LoVo (cell line): ENCODE measurements at regions not wholly inside any gene's neighbourhood (a gene's known extent, or its start where the extent isn't known, plus 50 kb on each side); places are given as distances from the start of the nearest gene placed in this dataset.

Source experiments
- DNase-seq: peaks from one replicate; pipeline ENCODE4 v3.0.0-alpha.2; 2016; ENCODE audit warnings: low spot score

DNA sequence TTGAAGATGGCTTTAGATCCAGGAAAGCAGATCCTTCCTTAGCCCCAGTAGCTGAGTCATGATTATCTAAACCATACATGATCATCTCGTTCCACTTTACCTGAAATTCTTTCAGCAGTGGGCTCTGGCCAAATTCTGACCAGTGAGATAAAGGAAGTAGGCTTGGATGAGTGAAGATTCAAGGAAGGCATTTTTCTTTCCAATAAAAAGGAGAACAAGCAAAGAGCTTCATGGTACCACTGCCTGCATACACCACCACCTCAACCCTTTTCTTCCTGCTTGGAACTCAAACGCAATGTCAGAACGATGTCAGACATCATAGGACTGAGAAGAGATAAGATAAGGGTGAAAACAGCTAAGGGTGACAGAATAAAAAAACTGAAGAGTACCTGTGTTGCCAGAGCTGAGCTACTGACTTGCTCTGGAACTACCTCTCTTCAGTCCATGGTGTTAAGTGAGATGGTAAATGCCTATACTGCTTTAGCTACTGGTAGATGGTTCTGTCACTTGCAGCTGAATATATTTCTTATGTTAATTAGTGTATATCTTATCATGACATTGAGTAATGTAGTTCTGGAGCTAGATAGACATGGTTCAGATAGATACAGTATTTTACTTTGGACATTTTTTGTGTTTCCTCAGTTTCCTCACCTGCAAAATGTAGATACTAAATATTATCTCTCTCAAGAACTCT, 58.7 kb upstream of the ACVR1 start:
- no peak for DNase-seq

DNA sequence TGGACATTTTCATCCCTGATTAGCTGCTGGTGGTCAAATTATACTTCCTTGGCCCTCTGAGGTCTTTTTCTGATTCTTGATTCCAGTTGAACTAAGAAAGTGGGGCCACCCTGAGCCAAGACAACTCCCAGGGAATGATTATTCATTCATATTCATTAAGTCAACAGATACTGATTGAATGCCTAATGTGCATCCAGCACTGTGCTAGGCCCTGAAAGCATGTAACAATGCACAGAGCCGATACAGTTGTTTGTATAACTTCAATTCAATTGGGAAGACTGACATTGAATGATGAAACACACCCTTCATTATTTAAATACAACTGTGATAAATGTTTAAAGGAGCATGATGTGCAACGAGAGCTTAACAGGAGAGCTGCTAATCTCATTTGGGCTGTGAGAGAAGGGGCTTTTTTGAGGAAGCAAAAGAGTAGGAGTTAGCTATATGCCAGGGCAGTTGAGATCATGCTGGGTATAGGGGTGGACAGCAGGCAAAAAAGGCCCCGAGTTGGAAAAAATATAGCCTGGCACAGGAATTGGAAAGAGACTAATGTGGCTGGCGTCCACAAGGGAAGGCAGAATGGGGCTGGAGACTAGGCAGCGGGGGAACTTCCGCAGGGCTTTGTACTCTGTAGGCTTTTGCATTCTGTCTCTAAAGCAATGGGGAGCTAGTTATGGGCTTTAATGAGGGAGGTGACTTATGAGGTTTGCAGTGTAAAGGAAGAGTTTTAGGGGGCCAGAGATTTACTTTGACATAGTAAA, 57.2 kb upstream of the ACVR1 start:
- DNase-seq = no peak

DNA sequence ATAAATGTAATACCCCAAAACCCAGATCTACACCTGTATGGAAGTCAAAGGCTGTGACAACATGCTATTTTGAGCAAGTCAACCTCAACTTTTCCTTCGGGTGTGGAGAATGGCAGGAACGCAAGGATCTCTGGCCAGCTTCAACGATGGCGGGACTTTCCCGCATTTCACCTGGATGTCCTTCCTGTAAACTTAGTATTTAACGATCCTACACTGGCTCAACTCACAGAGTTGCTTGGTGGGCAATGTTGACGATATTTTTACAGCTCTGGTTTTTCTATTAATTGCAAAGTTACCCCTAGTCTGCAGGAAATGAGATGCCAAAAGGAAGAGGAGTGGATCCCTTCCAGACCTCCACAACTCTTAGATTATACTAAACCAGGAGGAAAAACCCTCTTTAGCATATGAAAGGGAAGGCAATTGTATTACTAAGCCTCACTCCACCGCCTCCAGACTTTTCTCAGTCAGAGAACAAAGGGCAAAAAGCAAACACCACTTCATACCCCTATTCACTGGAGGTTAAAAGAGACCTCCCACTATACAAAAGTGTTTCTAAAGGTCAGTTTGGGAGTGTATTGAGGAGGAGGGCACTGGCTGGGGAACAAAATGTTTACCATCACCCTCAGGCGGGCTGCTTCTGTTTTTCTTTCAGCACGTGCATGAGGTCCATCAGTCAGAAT, 56.5 kb upstream of the ACVR1 start:
- DNase-seq = no peak

DNA sequence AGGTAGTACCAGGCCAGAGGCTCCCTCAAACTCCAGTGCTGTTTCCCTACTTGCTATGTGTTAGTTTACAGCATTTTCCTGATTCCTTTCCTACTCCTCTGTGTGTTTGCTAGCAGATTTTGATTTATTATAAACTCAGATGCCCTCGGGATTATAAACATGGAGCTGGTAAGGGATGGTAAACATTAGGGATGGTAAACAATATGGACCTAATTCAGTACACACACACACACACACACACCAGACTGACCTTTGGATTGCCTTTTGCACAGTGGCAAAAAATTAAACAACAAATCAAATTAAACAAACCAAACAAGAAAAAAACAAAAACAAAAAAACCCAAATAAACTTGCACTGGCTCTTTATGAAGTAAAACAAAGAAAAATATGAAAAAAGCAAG, 55.4 kb upstream of the ACVR1 start:
- no peak for DNase-seq

DNA sequence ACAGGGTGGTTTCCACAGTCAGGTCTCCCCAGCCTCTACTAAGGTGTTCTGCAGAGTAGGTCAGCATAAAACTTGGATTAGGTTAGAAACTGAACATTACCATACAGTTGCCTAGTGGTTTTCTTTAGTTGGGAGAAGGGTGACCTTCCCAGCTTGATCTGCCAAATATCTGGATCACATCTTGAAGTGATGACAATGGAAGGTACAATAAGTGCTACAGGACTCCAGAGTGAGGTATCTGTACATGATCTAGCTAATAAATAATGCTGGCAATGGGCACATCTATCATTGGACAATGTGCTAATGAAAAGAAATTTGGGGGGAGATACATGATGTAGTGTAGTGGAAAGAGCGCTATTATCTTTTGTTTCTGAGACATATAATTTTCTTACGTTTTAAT, 54.6 kb upstream of the ACVR1 start:
- DNase-seq = no peak

DNA sequence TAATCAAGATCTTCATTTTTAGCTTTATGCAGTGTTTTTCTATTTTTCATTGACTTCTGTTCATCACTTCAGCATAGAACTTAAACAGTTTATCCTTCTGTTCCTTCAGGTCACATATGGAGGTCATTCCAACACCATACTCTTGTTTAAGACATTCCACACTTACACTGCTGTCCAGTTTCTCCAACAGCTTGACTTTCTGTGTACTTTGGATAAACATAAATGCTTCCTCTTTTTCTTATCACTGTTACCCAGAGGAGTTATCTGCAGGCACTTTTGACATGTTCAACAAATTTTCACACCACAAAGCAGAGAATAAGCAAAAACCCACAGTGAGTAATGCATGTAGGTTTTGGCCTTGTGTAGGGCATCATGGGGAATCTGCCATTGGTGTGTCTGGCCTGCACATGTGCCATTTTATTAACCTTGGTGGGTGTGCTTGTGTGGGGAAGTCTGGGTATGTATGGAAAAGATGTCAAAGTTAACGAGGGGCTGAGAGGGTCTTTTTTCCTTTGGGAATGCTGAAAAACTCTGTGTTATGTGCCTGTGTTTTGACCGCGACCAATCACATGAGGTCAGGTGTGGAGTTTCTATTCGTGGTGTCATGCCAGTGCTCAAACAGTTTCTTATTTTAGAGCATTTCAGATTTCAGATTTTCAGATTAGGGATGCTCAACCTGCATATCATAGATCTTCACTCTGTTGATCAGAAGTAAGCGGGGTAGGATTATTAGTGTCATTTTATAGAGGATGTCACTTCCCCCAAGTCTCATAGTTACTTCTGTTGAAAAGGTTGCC, 53.9 kb upstream of the ACVR1 start:
- DNase-seq = no peak

DNA sequence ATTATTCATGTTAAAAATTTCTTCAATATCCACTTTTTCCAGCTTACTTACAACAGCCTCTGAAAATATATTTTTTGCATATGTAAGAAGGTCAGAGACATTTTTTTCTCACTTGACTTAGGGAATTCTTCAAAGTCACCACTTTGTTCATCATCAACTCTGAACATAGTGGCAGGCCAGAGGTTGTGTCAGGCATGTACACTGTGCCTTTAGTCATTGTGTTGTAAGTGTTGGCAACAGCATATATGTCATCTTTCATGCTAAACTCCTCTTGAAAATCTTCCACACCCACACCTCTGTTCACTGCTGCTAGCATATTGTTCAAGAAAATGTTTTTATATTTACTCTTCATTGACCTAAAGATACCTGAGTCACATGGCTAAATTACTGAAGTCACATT, 52.2 kb upstream of the ACVR1 start:
- DNase-seq = no peak

DNA sequence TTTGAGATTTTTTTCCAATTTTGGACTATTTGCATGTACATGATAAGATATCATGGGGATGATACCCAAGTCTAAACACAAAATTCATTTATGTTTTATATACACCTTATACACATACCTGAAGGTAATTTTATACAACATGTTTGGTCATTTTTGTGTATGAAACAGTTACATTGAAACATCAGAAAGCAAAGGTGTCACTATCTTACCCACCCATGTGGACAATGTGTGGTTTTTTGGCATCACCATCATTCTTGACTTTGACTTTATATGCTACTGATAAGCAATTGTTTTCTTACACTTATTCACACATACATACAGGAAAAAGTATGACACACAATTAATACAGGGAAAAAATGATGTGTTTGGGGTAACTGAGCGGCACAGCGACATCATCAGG, 51.0 kb upstream of the ACVR1 start:
- no peak for DNase-seq
